T-helper 2 cell (primary cell): ENCODE measurements at regions not wholly inside any gene's neighbourhood (a gene's known extent, or its start where the extent isn't known, plus 50 kb on each side); places are given as distances from the start of the nearest gene placed in this dataset.

Experiments
- DNase-seq, 5 experiments: peaks; one replicate each; pipeline versions ENCODE4 v3.0.0 to v3.0.0-alpha.2; 2012 to 2022

GRCh38 chr2:137729305-137729704, 235.0 kb upstream of the HNMT start:
- no peak for DNase-seq

GRCh38 chr2:137737559-137737958, 226.7 kb upstream of the HNMT start:
- DNase-seq: no peak

- DNase-seq: no peak
Observed at GRCh38 chr2:137741784-137742362, 222.4 kb upstream of the HNMT start.

GRCh38 chr2:137747509-137747908, 216.8 kb upstream of the HNMT start:
- DNase-seq: no peak

- DNase-seq: no peak
Observed at GRCh38 chr2:137748533-137748932, 215.7 kb upstream of the HNMT start.

GRCh38 chr2:137764646-137765045, 199.6 kb upstream of the HNMT start:
- no peak for DNase-seq

- DNase-seq: no peak
Observed at GRCh38 chr2:137769406-137769805, 194.9 kb upstream of the HNMT start.

- DNase-seq: no peak
Observed at GRCh38 chr2:137770166-137770565, 194.1 kb upstream of the HNMT start.

GRCh38 chr2:137771064-137771463, 193.2 kb upstream of the HNMT start:
- DNase-seq: no peak

- no peak for DNase-seq
Observed at GRCh38 chr2:137772451-137772850, 191.8 kb upstream of the HNMT start.

GRCh38 chr2:137775529-137775928, 188.7 kb upstream of the HNMT start:
- no peak for DNase-seq

GRCh38 chr2:137776697-137777096, 187.6 kb upstream of the HNMT start:
- no peak for DNase-seq

- DNase-seq: no peak
Observed at GRCh38 chr2:137797641-137798040, 166.6 kb upstream of the HNMT start.

GRCh38 chr2:137799600-137799999, 164.7 kb upstream of the HNMT start:
- no peak for DNase-seq

- no peak for DNase-seq
Observed at GRCh38 chr2:137800386-137800785, 163.9 kb upstream of the HNMT start.

- no peak for DNase-seq
Observed at GRCh38 chr2:137801228-137801627, 163.0 kb upstream of the HNMT start.

- no peak for DNase-seq
Observed at GRCh38 chr2:137802038-137802437, 162.2 kb upstream of the HNMT start.

GRCh38 chr2:137806068-137806805, 158.0 kb upstream of the HNMT start:
- DNase-seq: no peak

- no peak for DNase-seq
Observed at GRCh38 chr2:137809252-137809651, 155.0 kb upstream of the HNMT start.

- no peak for DNase-seq
Observed at GRCh38 chr2:137809837-137810236, 154.4 kb upstream of the HNMT start.

GRCh38 chr2:137812517-137812916, 151.8 kb upstream of the HNMT start:
- DNase-seq: no peak

- DNase-seq: no peak
Observed at GRCh38 chr2:137813176-137813575, 151.1 kb upstream of the HNMT start.

- no peak for DNase-seq
Observed at GRCh38 chr2:137817058-137817457, 147.2 kb upstream of the HNMT start.

GRCh38 chr2:137823196-137823595, 141.1 kb upstream of the HNMT start:
- no peak for DNase-seq

- no peak for DNase-seq
Observed at GRCh38 chr2:137824501-137824900, 139.8 kb upstream of the HNMT start.
